GM18508 (cell line): ENCODE measurements at regions not wholly inside any gene's neighbourhood (a gene's known extent, or its start where the extent isn't known, plus 50 kb on each side); places are given as distances from the start of the nearest gene placed in this dataset.

Experiments used
- ATAC-seq: cut with Tn5 transposase; IDR thresholded peaks from one replicate; pipeline ENCODE4 v1.9.1; 2021; ENCODE audit warnings: moderate number of reproducible peaks; ENCODE audit not compliant: insufficient read depth, unreplicated experiment

DNA sequence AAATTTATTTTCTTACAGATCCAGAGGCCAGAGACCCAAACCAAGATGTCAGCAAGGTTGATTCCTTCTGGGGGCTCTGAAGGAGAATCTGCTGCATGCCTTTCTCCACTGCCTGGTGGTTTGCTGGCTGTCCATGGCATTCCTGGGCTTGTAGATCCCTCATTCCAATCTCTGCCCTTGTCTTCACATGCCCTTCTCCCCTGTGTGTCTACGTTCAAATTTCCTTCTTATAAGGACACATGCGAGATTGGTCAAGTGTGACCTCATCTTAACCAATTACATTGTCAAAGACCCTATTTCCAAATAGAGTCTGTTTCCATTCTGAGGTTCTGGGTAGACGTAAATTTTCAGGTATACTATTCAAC is 84.5 kb upstream of the RAI14 start:
- ATAC-seq, result no peak

DNA sequence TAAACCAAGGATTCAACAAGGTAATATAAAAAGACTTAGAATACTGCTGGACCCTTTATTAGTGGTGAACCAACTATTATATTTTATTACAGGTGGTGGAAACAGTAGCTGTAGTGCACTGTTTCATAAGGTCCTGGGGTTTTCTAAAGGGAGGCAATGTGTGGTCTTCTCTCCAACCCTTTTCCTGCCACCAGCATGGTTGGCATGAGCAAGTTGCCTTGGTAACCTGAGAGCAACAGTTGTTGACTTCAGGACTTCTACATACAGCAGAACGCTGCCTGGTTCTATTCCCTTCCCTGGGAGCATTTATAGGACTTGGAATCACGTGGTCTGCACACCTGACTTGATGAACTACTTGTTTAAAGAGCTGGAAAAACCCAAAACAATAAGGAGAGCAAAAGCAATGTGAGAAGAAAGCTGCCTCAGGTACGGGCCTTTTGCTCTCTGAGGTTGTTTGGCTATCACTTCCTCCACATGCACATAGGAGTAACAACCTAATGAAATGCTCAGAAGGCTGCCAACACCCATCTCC is 81.1 kb upstream of the RAI14 start:
- ATAC-seq, result no peak

DNA sequence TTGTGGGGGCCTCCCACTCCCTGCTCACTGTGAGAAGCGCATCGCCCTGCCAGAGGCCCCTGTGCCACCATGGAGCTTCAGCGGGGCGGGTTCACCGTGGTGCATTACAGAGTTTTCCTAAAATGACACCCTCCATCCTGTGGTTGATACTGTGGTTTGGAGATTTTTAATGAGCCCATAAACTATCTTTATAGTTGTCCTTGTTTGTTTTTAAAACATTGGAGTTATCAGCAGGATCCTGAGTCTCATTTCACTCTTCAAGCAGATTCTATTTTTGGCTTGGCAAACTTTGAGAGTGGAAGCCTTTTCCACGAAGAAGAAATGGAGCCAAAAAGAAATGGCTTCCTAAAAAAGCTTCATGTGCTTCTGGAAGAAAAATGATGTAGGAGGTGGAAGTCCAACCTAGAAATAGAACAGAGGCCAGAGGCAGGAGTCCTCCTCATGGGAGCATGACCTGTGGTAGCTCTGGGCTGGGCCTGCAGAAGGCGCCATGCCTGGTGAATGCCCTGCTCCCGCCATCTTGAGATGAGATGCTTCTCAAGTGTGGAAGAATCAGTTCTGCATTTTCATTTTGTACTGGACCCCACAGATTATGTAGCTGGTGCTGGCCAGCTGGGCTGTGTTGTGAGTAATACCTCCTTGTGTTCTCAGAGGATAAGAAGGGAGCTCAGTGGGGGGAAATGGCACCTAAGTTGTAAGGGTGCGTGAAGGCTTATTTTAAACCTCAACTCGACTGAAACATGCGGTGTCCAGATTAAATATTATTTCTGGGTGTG is 79.0 kb upstream of the RAI14 start:
- ATAC-seq, result no peak

DNA sequence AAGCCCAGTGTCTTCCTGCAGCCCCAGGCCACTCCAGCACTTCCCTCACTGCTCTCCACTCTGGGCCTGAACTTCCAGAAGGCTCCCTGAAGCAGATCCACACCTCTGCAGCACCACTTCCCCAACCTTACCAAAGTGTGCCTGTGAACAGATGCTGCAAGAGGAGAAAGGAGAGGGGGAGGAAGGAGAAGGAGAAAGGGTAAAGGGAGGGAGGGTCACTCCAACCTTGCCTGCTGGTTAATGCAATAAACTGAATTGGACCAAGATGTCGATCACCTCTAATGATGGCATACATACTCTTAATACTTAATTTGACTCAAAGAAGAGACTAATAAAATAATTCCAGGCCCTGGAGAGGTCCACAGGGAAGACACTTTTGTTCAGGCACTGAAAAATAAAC is 77.2 kb upstream of the RAI14 start:
- no peak for ATAC-seq

DNA sequence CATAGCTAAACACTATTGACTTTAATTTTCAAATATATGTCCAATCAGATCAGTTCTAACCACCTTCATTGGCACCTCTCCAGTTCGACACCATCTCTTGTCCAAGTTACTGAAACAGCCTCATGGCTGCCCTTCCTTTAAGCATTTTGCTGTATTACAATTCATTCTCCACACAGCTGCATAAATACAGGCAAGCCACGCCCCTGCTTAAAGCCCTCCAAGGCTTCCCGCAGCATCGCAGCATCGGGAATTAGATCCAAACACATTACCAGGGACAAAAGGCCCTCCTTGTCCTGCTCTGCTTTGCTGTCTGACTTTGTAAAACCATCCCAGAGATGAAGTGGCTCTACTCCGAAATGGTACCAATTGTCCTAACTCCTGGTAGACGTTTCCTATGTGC is 75.1 kb upstream of the RAI14 start:
- ATAC-seq, result no peak

DNA sequence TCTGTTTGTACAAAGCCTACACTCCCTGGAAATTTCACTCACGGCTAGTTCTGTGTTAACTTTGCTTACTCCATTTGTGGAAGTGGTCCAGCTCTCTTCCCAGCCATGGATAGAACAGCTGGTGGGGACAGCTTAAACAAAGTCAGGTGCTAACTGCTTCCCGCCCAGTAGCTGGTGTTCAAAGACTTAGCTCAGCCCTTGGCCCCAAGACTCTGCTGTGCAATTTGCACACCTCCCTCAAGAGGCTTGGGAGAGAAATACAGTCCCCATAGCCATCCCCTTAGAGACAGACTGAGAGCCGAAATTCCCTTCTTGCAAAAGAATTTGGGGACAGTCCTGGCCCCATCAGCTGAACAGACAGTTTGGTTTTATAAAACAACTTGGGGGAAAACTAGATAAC is 73.8 kb upstream of the RAI14 start:
- ATAC-seq, result no peak

DNA sequence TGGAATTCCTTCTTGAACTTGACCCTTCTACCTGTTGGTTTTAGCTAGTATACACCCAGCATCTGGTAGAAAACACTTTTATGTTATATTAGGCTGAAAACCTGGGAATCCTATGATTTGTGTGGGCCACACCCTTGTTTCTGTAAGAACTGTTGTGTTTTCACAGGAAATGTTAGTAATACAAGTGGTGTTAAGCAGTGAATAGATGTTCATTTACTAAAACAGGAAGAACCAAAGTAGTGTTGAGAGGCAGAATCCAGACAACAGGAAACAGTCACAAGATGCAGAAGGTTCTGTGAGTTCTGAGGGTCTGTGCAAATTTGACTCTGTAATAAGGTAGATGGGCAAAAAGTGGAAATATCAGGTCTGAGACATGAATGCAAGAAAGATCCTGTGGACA is 73.0 kb upstream of the RAI14 start:
- ATAC-seq, result no peak

DNA sequence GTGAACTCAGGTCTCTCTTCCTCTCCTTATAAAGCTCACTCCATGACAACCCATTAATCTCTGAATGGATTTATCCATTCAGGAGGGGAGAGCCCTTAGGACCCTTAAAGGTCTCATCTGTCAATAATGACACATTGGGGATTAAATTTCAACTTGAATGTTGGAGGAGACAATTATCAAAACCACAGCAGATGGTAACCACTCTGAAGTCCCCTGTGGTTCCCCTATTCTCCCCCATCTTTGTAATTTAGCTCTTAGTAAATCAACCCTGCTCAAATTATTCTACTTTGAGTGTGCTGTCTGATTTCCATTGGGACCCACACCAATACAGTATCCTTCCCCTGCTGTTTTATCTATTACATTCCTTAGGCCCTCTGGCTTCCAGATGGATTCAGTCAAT is 72.0 kb upstream of the RAI14 start:
- ATAC-seq, result no peak

DNA sequence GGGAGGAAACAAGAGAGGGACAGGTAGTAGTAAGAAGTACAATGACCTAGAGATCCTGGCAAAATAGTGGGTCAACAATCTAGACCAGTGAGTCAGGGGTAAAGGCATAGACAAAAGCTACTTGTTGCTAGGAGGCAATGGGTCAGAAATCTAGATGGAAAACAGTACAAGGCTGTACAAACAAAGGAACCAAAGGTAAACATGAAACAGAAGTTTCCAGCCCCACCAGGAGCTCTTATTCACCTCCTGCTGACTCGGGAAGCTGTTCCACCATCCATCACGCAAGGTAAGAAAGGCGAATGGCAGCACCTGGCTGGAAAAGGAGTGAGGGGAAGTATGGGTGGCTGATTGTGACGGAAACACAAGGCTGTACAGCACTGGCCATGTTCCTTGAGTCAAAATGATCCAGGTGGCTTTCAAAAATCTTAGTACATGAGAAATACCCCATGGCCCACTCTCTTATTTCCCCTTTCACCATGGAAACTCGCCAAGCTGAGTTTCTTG is 70.5 kb upstream of the RAI14 start:
- no peak for ATAC-seq

DNA sequence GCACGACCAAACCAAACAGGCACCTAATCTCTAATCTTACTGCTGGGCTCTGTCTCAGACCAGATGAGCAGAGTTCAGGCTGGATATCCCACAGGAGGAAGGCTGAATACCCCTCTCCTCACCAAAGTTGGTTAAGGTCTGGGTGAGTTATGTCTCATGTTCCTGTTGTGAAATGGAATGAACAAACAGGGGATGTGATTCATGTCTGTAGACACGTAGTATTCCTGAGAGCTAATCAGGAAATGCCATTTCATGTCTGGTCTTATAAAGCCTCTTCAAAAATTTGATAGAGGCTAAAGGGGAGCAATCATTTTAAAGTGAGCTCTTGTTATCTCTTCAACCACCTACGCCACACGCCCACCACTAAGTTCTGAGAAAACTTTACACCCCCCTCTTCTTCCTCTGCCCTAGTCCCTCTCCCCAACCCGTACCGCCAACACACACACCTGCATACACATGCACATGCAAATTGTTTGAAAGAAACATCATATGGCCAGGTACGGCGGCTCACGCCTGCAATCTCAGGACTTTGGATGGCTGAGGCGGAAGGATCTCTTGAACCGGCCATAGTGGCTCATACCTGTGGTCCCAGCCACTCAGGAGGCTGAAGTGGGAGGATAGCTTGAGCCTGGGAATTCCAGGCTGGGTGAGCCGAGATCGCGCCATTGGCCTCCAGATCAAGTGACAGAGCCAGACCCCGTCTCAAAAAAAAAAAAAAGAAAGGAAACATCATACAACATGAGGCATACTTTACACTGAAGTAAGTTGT is 69.8 kb upstream of the RAI14 start:
- no peak for ATAC-seq

DNA sequence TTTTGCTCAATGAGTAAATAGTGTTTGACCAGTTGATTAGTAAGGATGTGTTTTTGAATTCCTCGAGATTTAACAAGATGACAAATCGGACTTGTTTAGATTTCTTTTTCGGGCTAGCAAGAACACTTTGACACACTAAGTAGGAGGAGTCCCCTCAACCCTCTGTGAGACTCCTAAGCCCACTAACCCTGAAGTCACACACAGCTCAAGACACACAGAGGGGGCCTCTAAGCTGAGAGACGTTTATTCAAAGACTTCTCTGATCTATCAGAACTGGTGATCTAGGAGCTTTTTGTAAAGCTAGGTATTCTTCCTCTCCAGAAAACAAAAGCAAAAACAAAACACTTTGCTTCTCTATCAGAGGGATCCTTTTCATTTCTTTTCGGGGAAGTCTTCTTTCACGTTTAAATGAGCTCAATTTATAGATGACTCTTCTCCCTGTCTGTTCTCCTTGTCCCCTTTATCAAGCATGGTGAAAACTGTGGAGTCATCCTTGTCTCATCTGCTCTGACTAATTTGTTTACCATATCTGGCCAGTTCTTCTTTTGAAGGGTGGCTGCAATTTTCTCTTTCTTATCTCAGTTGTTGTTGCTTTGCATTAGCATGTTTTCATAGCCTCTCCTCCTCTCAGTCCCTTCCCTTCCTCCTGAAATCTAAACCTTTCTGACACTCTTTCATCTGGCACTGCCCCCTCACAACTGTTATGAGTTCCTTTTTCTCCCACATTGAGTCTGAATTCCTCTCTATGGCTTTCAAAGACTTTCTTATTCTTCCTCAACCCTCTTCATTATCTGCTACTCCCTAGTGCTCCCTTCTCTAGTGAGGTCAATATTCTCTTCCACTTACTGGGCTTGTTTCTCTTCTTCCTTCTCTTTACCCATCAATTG is 68.5 kb upstream of the RAI14 start:
- ATAC-seq, result no peak

DNA sequence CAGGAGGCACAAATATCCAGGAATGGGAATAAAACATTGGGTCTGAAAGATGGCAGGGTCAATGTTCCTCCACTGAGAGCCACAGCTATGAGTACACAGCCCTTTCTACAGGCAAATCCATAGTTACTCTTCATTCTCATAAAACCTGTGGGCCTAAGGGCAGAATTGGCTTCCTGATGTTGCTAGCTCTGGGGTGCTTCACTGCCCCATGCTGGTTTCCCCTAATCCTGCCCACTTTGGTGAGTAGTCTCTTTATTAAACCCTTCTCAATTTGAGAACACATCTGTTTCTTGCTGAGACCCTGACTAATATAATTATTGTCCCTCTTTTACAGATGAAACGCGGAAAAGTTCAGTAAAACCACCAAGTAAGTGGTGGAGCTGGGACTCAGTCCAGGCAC is 66.3 kb upstream of the RAI14 start:
- no peak for ATAC-seq

DNA sequence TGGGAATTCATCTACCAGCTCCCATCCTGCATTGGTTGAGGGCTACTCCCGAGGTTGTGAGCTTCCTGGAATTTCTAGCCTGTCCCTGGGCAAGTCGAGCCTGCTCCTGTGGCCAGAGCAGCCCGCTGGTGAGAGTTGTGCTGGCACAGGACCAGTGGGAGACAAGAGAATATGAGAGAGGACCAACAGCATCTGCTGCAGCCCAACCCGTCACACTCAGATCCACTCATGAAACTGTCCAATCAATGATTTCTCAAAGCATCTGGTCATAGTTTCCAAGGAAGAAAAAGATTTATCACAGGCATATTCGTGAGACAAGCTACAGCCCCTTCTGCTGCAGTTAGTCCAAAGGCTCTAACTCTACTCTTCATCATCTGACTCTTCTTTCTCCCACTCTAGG is 64.4 kb upstream of the RAI14 start:
- ATAC-seq, result no peak

DNA sequence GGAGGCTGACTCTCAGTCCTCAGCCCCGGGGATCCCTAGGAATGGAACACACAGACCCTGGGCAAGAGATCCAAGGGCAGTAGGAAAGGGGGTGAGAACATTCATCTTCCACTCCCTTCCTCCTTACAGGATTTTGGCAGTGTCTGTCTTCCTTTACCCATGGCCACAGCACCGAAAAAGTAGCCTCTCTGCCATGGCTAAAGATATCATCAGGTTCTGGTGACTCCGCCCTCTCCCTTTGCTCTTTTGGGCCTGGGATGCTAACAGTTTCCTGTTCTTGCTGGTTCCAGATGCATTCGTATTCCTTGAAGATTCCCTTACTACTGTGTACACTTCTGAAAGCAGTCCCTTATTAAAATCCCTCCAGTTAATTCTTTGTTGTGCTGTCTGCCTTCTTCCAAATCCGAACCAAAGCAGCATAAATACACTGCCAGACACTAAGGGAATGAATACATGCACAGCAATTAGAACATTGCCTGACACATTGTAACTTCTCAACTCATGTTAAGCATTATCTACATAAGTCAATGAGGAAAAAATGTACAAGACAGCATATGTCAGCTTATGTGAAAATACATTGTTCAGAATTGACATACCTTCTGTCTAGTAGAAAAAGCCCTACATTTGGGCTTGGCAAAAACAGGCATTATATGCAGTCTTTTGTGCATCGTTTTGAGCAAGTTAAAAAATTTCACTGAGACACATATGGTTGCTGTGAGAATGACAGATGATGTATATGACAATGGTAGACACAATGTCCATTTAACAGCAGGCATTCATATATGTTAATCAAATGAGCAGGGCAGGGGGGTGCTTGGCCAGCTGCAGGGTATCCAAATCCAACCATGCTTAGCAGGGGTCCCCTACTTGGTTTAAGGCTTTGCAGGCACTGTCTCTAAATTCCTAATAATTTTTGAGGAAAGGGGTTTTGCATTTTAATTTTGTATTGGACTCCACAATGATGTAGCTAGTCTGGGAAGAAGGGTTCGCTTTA is 58.8 kb upstream of the RAI14 start:
- no peak for ATAC-seq

DNA sequence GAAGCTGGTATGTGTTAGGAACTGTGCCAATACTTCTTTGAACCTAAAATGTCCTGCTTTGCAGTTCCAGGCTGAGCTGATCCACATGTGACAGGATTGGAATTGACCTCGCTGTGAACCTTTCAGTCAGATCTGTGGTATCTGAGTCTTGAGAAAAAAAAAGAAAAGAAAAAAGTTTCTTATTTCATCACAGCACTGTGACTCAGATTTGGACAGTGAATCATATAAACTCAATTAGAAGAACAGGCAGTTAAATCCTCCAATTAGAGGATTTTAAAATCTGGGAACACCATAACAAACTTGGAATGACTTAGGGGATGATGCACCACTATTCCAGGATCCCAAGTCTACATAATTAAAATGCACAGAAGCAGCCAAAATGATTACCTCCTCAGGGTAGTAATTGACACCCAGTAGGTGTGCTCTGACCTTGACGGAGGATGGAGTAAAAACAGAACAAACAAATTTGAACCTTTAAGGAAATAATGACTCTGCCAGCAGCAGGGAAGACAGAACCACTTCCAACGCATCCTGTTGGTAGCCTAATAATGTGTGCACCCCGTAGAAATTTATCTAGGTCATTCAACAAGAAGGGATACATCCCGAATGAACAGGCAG is 57.8 kb upstream of the RAI14 start:
- ATAC-seq, result no peak

DNA sequence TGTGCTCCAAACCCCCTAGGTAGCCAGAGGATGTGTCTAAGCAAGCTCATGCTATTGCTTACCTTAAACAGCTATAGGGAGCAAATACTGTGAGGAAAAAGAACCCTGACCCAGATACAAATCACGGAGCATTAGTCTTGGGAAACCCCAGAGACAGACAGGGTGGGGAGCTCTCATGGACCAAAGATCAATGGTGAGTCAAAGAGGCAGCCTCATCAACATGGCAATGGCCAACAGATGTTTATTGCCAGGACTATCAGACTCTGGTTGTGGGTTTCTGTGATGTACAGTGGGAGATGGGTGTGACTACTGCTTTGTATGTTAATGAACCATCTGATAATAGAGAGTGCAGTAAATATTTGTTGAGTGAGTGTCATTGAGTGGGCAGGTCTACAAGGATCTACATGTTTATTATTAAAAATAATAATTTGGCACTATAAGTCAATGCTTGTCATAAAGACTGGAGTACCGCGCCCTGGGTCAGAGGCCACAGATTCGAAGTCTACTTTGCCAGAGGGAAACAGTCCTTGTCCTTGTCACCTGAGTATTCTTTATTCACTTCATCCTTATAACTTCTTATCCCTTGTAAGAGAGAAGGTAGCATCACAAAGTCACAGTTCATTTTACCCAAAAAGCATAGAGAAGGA is 56.5 kb upstream of the RAI14 start:
- ATAC-seq, result no peak

DNA sequence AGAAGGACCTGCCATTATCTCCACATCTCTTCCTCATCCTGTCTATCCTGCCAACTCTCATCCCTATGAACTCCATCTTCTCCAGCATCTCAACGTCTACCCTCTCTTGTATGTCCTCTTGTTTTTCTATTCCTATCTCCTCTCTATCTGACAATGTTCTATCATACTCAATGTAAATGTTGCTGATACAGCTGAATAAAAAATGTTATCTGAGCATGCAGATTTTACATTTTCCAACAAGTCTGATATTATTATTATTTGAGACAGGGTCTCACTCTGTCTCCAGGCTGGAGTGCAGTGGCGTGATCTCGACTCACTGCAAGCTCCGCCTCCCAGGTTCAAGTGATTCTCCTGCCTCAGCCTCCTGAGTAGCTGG is 56.0 kb upstream of the RAI14 start:
- ATAC-seq, result no peak

DNA sequence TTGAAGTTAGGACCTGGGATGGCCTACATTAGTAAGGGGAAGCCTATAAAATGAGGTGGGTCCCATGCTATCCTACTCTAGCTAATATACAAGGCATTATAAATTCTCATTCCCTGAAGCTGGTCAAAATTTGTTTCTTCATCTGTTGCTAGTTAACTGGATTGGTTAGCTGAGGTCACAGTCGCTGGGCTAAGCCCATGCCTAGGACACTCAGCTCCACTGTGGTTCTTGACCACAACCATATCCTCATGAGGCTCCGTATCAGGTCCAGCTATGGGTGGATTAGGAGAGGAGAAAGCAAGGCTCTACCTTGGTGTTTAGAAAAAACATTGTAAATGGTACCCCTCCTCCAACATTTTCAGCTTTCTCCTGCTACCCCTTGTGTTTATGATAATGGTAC is 52.8 kb upstream of the RAI14 start:
- ATAC-seq, result no peak
